Lung (tissue), 11 donors: ENCODE measurements at regions not wholly inside any gene's neighbourhood (a gene's known extent, or its start where the extent isn't known, plus 50 kb on each side); places are given as distances from the start of the nearest gene placed in this dataset.
A peak's percentile ranks its signal among the peaks of the same experiment; 100 is the strongest.

Experiments used
- ATAC-seq: fragments of 200-7000 bp; cut with Tn5 transposase; one replicate; pipeline ENCODE4 v1.9.1; 2020; ENCODE audit warnings: moderate number of reproducible peaks; ENCODE audit not compliant: insufficient read depth, low FRiP score
- DNase-seq, 3 donors: peaks; one replicate each; pipeline ENCODE4 v3.0.0-alpha.2; 2013 to 2017
- H3K27ac ChIP-seq, 2 donors: one replicate each; pipeline ENCODE4 v1.5.1; 2013; ENCODE audit warnings: mild to moderate bottlenecking in 2 of 2, moderate library complexity in 2 of 2, control low read depth in 1 of 2, inconsistent platforms in 1 of 2, low read depth in 1 of 2, low read length in 1 of 2
- H3K27me3 ChIP-seq, 3 donors: one replicate each; pipeline ENCODE4 v1.5.1; 2013; ENCODE audit warnings: low read length in 2 of 3; ENCODE audit not compliant: control insufficient read depth in 3 of 3, insufficient read depth in 3 of 3
- H3K36me3 ChIP-seq, 4 donors: one replicate each; pipeline ENCODE4 v1.5.1; 2013; ENCODE audit warnings: low read length in 4 of 4, mild to moderate bottlenecking in 1 of 4, moderate library complexity in 1 of 4; ENCODE audit not compliant: control insufficient read depth in 4 of 4, insufficient read depth in 4 of 4
- H3K4me1 ChIP-seq, 5 donors: one replicate each; pipeline ENCODE4 v1.5.1; 2013; ENCODE audit warnings: low read length in 5 of 5, mild to moderate bottlenecking in 2 of 5, moderate library complexity in 1 of 5; ENCODE audit not compliant: control insufficient read depth in 5 of 5, insufficient read depth in 5 of 5
- H3K4me3 ChIP-seq: one replicate; pipeline ENCODE4 v1.5.1; 2013; ENCODE audit warnings: mild to moderate bottlenecking, control low read depth, moderate library complexity
- H3K9ac ChIP-seq, 2 donors: one replicate each; pipeline ENCODE4 v1.5.1; 2013; ENCODE audit warnings: low read length in 2 of 2, control low read depth in 1 of 2; ENCODE audit not compliant: insufficient read depth in 1 of 2
- H3K9me3 ChIP-seq, 4 donors: one replicate each; pipeline ENCODE4 v1.5.1; 2013; ENCODE audit warnings: low read length in 3 of 4, mild to moderate bottlenecking in 1 of 4, moderate library complexity in 1 of 4; ENCODE audit not compliant: control insufficient read depth in 4 of 4, insufficient read depth in 3 of 4
- CTCF ChIP-seq: IDR thresholded peaks from 2 replicates; pipeline ENCODE4 v1.5.1; 2012; ENCODE audit warnings: mild to moderate bottlenecking; ENCODE audit errors: control extremely low read depth, extremely low read depth
- WGBS, 2 donors: extraction: QIAGEN DNeasy Blood & Tissue Kit; methylation state at CpG; one replicate each; pipeline ENCODE4 v1.1.7; 2013; 5-methylcytosine and 5-hydroxymethylcytosine counted together
- donor health status: control.
- donor health status: control.
- donor health status: Bipolar disorder and iron deficiency.
- donor health status: healthy.
- donor health status: DM: yes; HTN: yes; CAD: no.

GRCh38 chr2:794554-795241, 117.5 kb upstream of the TMEM18 start:
- ATAC-seq (no peak), DNase-seq (peak in 2 of 3 donors; percentile 6 to 85)
- Histone ChIP-seq H3K9me3 (peaks cover 0 to 8% (median 0%) of the 10 kb centered on the region in 4 donors), H3K27ac (no peak overlapping the region), H3K27me3 (no peaks in the 10 kb centered on the region), H3K4me1 (peaks cover 0 to 19% (median 0%) of the 10 kb centered on the region in 5 donors), H3K4me3 (no peak overlapping the region), H3K36me3 (no peaks in the 10 kb centered on the region), H3K9ac (no peak overlapping the region)
- WGBS, 2 donors: 65 to 75% methylated on average over 19 of the region's 19 CpGs
- TF ChIP-seq CTCF: no peak

- no peak for TF ChIP-seq CTCF
- no peak for DNase-seq
- 84 to 88% methylated on average over 7 of the region's 7 CpGs for WGBS, 2 donors
Measured at GRCh38 chr2:793236-793635, 116.0 kb upstream of the TMEM18 start.

GRCh38 chr2:792687-793086, 115.5 kb upstream of the TMEM18 start:
- H3K9me3 ChIP-seq: peaks cover 0 to 15% (median 0%) of the 10 kb centered on the region in 4 donors
- DNase-seq (no peak), ATAC-seq (no peak)
- peaks cover 0 to 19% (median 0%) of the 10 kb centered on the region in 5 donors for H3K4me1 ChIP-seq
- no peak overlapping the region for H3K9ac ChIP-seq
- H3K27me3 ChIP-seq: no peaks in the 10 kb centered on the region
- no peak overlapping the region for H3K4me3 ChIP-seq
- H3K36me3 ChIP-seq: no peaks in the 10 kb centered on the region
- WGBS, 2 donors: 94 to 95% methylated on average over 13 of the region's 13 CpGs
- no peak for TF ChIP-seq CTCF
- H3K27ac ChIP-seq: no peak overlapping the region

More at GRCh38 chr2:793236-793635, 116.0 kb upstream of the TMEM18 start:
- Histone ChIP-seq H3K4me3 (no peak overlapping the region), H3K36me3 (no peaks in the 10 kb centered on the region), H3K4me1 (peaks cover 0 to 19% (median 0%) of the 10 kb centered on the region in 5 donors), H3K27me3 (no peaks in the 10 kb centered on the region), H3K9me3 (peaks cover 0 to 15% (median 0%) of the 10 kb centered on the region in 4 donors), H3K9ac (no peak overlapping the region), H3K27ac (no peak overlapping the region)
- no peak for ATAC-seq
